ENCODE measurements at regions not wholly inside any gene's neighbourhood (a gene's known extent, or its start where the extent isn't known, plus 50 kb on each side); places are given as distances from the start of the nearest gene placed in this dataset.

GRCh38 chr16:64321881-64322280, 800.0 kb downstream of the CDH11 start:
- intact Hi-C loops (cut with DNase I), result no loop called here
- DNase-seq, result no peak

- no peak for DNase-seq
- intact Hi-C loops (cut with DNase I), result no loop called here
Measured at GRCh38 chr16:64321066-64321465, 800.8 kb downstream of the CDH11 start.

DNA sequence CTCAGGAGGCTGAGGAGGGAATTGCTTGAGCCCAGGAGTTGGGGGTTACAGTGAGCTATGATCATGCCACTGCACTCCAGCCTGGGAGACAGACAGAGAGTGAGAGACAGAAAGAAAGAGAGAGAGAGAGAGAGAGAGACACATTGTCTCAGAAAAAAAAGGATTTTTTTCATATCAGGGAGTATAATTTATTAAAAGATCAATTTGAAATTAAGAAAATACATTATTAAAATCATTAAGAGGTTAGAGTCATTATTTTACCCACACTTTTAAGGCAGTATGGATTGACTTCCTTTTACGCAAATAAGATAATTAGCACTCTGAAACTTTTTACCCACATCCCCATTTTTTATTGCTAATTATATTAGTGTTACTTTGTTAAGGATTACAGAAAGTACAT, 804.3 kb downstream of the CDH11 start:
- intact Hi-C loops (cut with DNase I), result no loop called here
- DNase-seq, result no peak

- DNase-seq, result no peak
- intact Hi-C loops (cut with DNase I), result no loop called here
Measured at GRCh38 chr16:64313726-64314125, 808.1 kb downstream of the CDH11 start.

DNA sequence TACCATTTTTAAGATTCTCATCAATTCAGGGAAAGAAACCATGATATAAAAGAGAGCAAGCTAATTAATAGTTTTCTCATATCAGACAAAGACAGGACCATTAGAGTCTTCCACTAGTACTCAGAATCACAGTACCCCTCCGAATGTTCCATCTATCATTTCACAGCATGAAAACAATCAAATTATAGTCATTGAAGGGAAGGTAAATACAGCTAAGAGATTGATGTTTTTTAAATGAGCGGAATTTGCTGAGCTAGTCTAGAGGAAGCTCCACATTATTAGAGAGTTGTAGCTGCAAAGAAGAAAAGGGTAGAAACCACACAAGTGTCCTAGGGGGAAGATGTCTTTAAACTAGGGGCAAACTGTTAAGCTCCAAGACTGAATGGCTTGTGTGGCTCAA, 808.9 kb downstream of the CDH11 start:
- no peak for DNase-seq
- intact Hi-C loops (cut with DNase I), result no loop called here

GRCh38 chr16:64312292-64312691, 809.6 kb downstream of the CDH11 start:
- no peak for DNase-seq
- intact Hi-C loops (cut with DNase I), result no loop called here

- no peak for DNase-seq
- intact Hi-C loops (cut with DNase I), result no loop called here
Measured at GRCh38 chr16:64311241-64311640, 810.6 kb downstream of the CDH11 start.

DNA sequence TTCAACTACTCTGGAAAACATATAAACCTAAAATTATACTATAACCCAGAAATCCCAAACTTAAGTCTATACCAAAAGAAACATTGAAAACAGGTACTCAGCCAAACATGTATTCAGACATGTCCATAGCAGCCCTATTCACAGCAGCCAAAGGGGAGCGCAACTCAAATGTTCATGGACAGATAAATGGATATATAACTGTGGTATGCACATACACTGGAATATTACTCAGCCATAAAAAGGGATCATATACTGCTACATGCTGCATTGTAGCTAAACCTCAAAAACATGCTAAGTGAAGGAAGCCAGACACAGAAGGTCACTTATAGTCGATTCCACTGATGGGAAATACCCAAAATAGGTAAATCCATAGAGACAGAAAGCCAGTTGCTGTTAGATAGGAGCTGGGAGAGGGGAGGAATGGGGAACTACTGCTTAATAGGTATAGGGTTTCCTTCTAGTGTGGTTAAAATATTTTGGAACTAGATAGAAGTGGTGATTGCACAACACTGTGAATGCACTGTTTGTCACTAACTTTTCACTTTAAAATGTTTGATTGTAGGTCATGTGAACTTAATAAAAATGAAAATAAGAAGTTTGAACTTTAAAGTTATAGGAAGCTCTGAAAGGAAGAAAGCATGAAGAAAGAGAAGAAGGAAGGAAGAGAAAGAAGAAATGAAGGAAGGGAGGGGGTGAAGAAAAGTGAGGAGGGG, 812.3 kb downstream of the CDH11 start:
- intact Hi-C loops (cut with DNase I), result no loop called here
- DNase-seq, result no peak

DNA sequence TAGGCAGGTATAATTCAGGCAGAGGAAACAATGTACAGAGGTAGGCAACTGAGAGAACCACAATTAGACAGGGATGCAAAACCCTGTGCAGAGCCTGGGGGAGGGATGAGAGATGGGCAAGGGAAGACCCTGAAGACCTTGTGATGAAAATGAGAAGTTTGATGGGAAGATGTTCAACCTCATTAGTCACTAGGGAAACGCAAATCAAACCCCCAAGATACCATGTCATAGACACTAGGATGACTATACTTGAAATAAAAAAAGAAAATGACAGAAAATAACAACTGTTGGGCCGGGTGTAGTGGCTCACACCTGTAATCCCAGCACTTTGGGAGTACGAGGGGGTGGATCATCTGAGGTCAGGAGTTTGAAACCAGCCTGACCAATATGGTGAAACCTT, 813.1 kb downstream of the CDH11 start:
- DNase-seq, result no peak
- intact Hi-C loops (cut with DNase I), result no loop called here

- DNase-seq, result no peak
- intact Hi-C loops (cut with DNase I), result no loop called here
Measured at GRCh38 chr16:64307431-64307830, 814.4 kb downstream of the CDH11 start.

- no peak for DNase-seq
- intact Hi-C loops (cut with DNase I), result no loop called here
Measured at GRCh38 chr16:64305663-64306062, 816.2 kb downstream of the CDH11 start.

- intact Hi-C loops (cut with DNase I), result no loop called here
- no peak for DNase-seq
Measured at GRCh38 chr16:64304951-64305350, 816.9 kb downstream of the CDH11 start.

DNA sequence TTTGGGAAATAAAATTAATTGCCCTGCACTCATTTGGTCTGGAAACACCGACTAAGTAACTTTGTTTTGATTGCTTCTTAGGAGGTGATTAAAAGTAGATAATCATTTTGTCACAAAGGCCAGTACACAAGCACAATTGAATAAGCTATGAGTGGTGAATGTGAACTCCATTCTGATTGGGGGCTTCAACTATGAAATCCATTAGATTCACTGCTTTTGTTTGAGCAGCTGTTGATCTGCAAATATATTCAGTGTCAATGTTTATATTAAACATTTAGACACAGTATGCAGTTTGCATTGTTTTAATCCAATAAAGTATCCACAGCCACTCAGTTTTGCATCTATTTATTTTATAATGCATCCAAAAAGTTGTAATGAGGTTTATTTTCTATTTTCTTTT, 817.5 kb downstream of the CDH11 start:
- intact Hi-C loops (cut with DNase I), result no loop called here
- no peak for DNase-seq

DNA sequence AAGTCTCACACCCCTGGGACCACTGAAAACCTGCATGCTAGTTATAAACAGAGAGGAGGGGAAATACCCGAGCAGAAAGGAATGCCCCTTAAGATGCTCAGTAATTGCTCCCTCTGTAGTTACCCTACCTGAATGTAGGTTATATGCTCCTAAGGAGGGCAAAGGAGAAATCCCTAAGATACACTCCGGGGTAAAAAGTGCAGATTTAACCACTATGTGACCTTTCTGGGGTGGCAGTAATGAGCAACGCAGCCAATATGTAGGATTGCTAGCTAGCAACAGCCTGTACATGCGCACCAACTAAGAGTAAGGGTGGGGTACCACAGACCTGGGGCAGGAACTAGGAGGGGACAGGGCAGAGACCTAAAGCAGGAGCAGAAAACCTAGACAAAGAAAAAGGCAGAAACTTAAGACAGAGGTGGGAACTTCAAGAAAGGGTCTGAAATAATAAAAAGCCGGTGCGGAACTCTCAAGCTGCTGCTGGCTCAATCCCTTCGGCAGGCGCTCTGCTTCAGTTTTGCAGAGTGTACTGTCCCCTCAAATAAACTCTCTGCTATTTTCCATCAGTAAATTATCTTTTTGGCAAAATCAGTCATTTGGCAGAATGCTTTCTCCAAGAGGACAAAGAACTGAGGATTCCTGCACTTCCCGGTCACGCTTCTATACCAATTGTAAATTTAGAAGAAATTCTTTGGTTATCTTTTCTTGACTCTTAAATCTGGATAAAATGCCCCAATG, 823.8 kb downstream of the CDH11 start:
- no peak for DNase-seq
- intact Hi-C loops (cut with DNase I), result no loop called here

GRCh38 chr16:64295466-64295865, 826.4 kb downstream of the CDH11 start:
- no peak for DNase-seq

GRCh38 chr16:64292953-64293352, 828.9 kb downstream of the CDH11 start:
- intact Hi-C loops (cut with DNase I), result no loop called here
- DNase-seq, result no peak

More at GRCh38 chr16:64295466-64295865, 826.4 kb downstream of the CDH11 start:
- intact Hi-C loops (cut with DNase I), result no loop called here

- no peak for DNase-seq
Measured at GRCh38 chr16:64292161-64292560, 829.7 kb downstream of the CDH11 start.

GRCh38 chr16:64290461-64290860, 831.4 kb downstream of the CDH11 start:
- intact Hi-C loops (cut with DNase I), result no loop called here
- no peak for DNase-seq

More at GRCh38 chr16:64292161-64292560, 829.7 kb downstream of the CDH11 start:
- intact Hi-C loops (cut with DNase I), result no loop called here

GRCh38 chr16:64287655-64288528, 834.0 kb downstream of the CDH11 start:
- intact Hi-C loops (cut with DNase I), result no loop called here
- DNase-seq, result no peak

GRCh38 chr16:64282181-64282580, 839.7 kb downstream of the CDH11 start:
- no peak for DNase-seq
- intact Hi-C loops (cut with DNase I), result no loop called here

DNA sequence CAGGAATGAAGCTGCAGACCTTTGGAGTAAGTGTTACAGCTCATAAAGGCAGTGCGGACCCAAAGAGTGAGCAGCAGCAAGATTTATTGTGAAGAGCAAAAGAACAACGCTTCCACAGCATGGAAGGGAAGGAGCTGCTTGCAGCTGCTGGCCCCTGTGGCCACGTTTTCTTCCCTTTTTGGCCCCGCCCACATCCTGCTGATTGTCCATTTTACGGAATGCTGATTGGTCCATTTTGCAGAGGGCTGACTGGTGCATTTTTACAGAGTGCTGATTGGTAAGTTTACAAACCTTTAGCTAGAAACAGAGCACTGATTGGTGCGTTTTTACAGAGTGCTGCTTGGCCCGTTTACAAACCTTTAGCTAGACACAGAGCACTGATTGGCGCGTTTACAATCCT, 841.5 kb downstream of the CDH11 start:
- no peak for DNase-seq
- intact Hi-C loops (cut with DNase I), result no loop called here

Measured in posterior cingulate gyrus (tissue), 11 donors.